AG09309 (cell line): ENCODE measurements at regions not wholly inside any gene's neighbourhood (a gene's known extent, or its start where the extent isn't known, plus 50 kb on each side); places are given as distances from the start of the nearest gene placed in this dataset.

Source experiments
- DNase-seq: peaks from one replicate; pipeline ENCODE4 v3.0.0-alpha.2; 2010; ENCODE audit warnings: low read depth
- H3K4me3 ChIP-seq: 2 replicates; pipeline ENCODE4 v1.5.1; 2011; ENCODE audit warnings: mild to moderate bottlenecking, low read depth, low read length, moderate library complexity; ENCODE audit not compliant: control insufficient read depth
- CTCF ChIP-seq: IDR thresholded peaks from 2 replicates; pipeline ENCODE4 v1.5.1; 2011; ENCODE audit warnings: mild to moderate bottlenecking, low read depth, low read length, inconsistent platforms; ENCODE audit not compliant: insufficient read depth, control insufficient read depth; ENCODE audit errors: missing control alignments

GRCh38 chr6:9192405-9192909 lies 757.1 kb upstream of the SLC35B3 start:
- DNase-seq: no peak
- TF ChIP-seq CTCF: no peak
- no peak overlapping the region for H3K4me3 ChIP-seq

GRCh38 chr6:9186148-9186547 lies 750.8 kb upstream of the SLC35B3 start:
- TF ChIP-seq CTCF: no peak
- no peak for DNase-seq
- H3K4me3 ChIP-seq: no peak overlapping the region

- H3K4me3 ChIP-seq: no peak overlapping the region
- TF ChIP-seq CTCF: no peak
These were observed 742.7 kb upstream of the SLC35B3 start for GRCh38 chr6:9178071-9178470.

GRCh38 chr6:9173229-9173628 lies 737.9 kb upstream of the SLC35B3 start:
- H3K4me3 ChIP-seq: no peak overlapping the region
- TF ChIP-seq CTCF: no peak
- DNase-seq: no peak

More at GRCh38 chr6:9178071-9178470, 742.7 kb upstream of the SLC35B3 start:
- no peak for DNase-seq

GRCh38 chr6:9172096-9172495 lies 736.8 kb upstream of the SLC35B3 start:
- TF ChIP-seq CTCF: no peak
- DNase-seq: no peak
- H3K4me3 ChIP-seq: no peak overlapping the region

GRCh38 chr6:9168669-9169068 lies 733.3 kb upstream of the SLC35B3 start:
- TF ChIP-seq CTCF: no peak
- DNase-seq: no peak
- H3K4me3 ChIP-seq: no peak overlapping the region

- no peak for DNase-seq
- TF ChIP-seq CTCF: no peak
- no peak overlapping the region for H3K4me3 ChIP-seq
These were observed 726.4 kb upstream of the SLC35B3 start for GRCh38 chr6:9161731-9162130.
